Suprapubic skin (tissue), 3 donors: ENCODE measurements at regions not wholly inside any gene's neighbourhood (a gene's known extent, or its start where the extent isn't known, plus 50 kb on each side); places are given as distances from the start of the nearest gene placed in this dataset.
"Not testable (repeated sequence)": the region's sequence is repeated elsewhere in the genome, so short reads cannot be mapped to it uniquely, and the experiment has no call there.

Experiments used
- CTCF ChIP-seq, 2 donors: fragments of 200-600 bp in 1 of 2; fragments of 450-650 bp in 1 of 2; sonication (generic) in 1 of 2; IDR thresholded peaks; one replicate each; pipeline ENCODE4 v1.5.1; 2016 to 2019; ENCODE audit warnings: antibody characterized with exemption in 2 of 2, mild to moderate bottlenecking in 1 of 2, moderate library complexity in 1 of 2
- POLR2A ChIP-seq, 2 donors: fragments of 450-650 bp; IDR thresholded peaks; one replicate each; pipeline ENCODE4 v1.6.1; 2017; ENCODE audit warnings: antibody characterized with exemption in 2 of 2, mild to moderate bottlenecking in 2 of 2, moderate library complexity in 2 of 2

DNA sequence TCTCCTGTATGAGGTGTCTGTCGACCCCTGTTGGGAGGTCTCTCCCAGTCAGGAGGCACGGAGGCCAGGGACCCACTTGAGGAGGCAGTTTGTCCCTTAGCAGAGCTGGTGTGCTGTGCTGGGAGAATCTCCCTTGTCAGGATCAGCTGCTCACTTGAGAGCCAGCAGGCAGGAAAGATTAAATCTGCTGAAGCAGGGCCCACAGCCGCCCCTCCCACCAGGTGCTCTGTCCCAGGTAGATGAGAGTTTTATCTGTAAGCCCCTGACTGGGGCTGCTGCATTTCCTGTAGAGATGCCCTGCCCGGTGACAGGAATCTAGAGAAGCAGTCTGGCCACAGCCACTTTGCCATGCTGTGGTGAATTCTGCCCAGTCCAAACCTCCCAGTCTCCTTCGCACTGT lies 64.7 kb upstream of the SLC7A14 start:
- TF ChIP-seq CTCF, POLR2A (IDR thresholded peaks at IDR 0.05): not testable (repeated sequence)
